ENCODE measurements at regions not wholly inside any gene's neighbourhood (a gene's known extent, or its start where the extent isn't known, plus 50 kb on each side); places are given as distances from the start of the nearest gene placed in this dataset.

DNA sequence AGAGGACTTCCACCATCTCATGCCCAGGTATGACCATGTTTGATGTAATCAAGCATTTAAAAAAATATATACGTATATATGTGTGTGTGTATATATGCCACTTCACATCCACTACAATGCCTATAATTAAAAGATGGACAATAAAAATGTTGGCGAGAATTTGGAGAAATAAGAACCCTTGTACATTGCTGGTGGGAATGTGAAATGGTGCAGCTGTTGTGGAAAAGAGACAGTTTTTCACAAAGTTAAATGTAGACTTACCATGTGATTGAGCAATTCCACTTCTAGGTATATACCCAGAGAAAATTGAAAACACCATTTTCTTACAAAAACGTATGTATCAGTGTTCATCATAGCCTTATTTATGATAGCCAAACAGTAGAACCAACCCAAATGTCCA, 229.2 kb upstream of the WWC1 start:
- TF ChIP-seq, protein P1, sequence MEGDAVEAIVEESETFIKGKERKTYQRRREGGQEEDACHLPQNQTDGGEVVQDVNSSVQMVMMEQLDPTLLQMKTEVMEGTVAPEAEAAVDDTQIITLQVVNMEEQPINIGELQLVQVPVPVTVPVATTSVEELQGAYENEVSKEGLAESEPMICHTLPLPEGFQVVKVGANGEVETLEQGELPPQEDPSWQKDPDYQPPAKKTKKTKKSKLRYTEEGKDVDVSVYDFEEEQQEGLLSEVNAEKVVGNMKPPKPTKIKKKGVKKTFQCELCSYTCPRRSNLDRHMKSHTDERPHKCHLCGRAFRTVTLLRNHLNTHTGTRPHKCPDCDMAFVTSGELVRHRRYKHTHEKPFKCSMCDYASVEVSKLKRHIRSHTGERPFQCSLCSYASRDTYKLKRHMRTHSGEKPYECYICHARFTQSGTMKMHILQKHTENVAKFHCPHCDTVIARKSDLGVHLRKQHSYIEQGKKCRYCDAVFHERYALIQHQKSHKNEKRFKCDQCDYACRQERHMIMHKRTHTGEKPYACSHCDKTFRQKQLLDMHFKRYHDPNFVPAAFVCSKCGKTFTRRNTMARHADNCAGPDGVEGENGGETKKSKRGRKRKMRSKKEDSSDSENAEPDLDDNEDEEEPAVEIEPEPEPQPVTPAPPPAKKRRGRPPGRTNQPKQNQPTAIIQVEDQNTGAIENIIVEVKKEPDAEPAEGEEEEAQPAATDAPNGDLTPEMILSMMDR (IDR thresholded peaks at IDR 0.05; ENCODE audit: low read length), result no peak
- no peak for TF ChIP-seq EZH2 (IDR thresholded peaks at IDR 0.05; ENCODE audit: borderline replicate concordance, low read length)
